ENCODE measurements at regions not wholly inside any gene's neighbourhood (a gene's known extent, or its start where the extent isn't known, plus 50 kb on each side); places are given as distances from the start of the nearest gene placed in this dataset.

GRCh38 chr4:25585901-25586523, 69.6 kb upstream of the SLC34A2 start:
- TF ChIP-seq, protein P1, sequence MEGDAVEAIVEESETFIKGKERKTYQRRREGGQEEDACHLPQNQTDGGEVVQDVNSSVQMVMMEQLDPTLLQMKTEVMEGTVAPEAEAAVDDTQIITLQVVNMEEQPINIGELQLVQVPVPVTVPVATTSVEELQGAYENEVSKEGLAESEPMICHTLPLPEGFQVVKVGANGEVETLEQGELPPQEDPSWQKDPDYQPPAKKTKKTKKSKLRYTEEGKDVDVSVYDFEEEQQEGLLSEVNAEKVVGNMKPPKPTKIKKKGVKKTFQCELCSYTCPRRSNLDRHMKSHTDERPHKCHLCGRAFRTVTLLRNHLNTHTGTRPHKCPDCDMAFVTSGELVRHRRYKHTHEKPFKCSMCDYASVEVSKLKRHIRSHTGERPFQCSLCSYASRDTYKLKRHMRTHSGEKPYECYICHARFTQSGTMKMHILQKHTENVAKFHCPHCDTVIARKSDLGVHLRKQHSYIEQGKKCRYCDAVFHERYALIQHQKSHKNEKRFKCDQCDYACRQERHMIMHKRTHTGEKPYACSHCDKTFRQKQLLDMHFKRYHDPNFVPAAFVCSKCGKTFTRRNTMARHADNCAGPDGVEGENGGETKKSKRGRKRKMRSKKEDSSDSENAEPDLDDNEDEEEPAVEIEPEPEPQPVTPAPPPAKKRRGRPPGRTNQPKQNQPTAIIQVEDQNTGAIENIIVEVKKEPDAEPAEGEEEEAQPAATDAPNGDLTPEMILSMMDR (conservative IDR thresholded peaks at IDR 0.05; ENCODE audit: low read depth, low read length), result no peak
- DNase-seq (ENCODE audit: low read depth), result no peak

DNA sequence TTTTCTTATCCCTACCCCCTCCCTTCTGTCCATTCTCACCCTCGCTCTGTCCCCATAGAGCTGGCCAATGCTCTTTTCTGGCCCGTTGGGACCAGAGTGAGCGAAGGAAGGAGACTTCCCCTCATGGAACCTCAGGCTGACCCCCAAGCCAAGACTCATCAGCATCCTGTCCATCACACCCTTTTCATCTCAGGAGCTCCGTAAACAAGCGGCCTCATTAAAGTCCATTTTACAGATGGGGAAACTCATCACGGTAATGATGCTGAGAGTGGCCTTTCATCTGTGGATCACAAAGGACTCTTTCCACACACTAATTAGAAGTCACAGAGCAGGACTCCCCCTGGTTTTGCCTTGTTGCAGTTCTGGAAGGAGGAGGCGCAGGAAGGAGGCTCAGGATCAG, 67.4 kb upstream of the SLC34A2 start:
- DNase-seq (ENCODE audit: low read depth), result no peak
- TF ChIP-seq, protein P1 (conservative IDR thresholded peaks at IDR 0.05; ENCODE audit: low read depth, low read length), result no peak
- H3K4me3 ChIP-seq (ENCODE audit: low read depth, low read length), result no peak overlapping the region

More at GRCh38 chr4:25585901-25586523, 69.6 kb upstream of the SLC34A2 start:
- H3K4me3 ChIP-seq (ENCODE audit: low read depth, low read length), result no peak overlapping the region

GRCh38 chr4:25590171-25590570, 65.5 kb upstream of the SLC34A2 start:
- peak; percentile 18 for DNase-seq (ENCODE audit: low read depth)
- TF ChIP-seq, protein P1 (conservative IDR thresholded peaks at IDR 0.05; ENCODE audit: low read depth, low read length), result no peak
- H3K4me3 ChIP-seq (ENCODE audit: low read depth, low read length), result no peak overlapping the region

DNA sequence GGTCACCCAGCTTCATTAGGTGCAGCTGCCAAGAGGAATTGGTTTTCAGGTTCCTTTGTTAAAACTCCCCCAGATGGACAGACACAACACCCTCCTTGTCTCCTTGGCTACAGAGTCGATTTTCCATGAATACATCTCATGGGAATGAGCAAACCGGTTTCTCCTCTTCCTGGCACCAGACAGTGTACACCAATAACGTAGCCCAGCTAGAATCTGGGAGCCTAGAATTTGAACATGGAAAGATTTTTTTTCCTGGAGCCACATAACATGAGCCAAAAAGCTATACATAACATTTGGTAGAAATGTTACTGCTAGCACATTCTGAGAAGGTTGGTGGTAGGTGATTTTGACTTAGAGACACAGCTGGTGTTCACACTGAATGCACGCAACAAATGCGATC, 62.9 kb upstream of the SLC34A2 start:
- no peak overlapping the region for H3K4me3 ChIP-seq (ENCODE audit: low read depth, low read length)
- no peak for DNase-seq (ENCODE audit: low read depth)
- TF ChIP-seq, protein P1 (conservative IDR thresholded peaks at IDR 0.05; ENCODE audit: low read depth, low read length), result no peak

All from choroid plexus epithelial cell (primary cell).